NCI-H128 (cell line): ENCODE measurements at regions not wholly inside any gene's neighbourhood (a gene's known extent, or its start where the extent isn't known, plus 50 kb on each side); places are given as distances from the start of the nearest gene placed in this dataset.
"Not testable (repeated sequence)": the region's sequence is repeated elsewhere in the genome, so short reads cannot be mapped to it uniquely, and the experiment has no call there.

Experiments used
- DNase-seq: peaks from one replicate; lab custom pipeline; 2025; ENCODE audit not compliant: unreplicated experiment; lab: John Stamatoyannopoulos, UW

DNA sequence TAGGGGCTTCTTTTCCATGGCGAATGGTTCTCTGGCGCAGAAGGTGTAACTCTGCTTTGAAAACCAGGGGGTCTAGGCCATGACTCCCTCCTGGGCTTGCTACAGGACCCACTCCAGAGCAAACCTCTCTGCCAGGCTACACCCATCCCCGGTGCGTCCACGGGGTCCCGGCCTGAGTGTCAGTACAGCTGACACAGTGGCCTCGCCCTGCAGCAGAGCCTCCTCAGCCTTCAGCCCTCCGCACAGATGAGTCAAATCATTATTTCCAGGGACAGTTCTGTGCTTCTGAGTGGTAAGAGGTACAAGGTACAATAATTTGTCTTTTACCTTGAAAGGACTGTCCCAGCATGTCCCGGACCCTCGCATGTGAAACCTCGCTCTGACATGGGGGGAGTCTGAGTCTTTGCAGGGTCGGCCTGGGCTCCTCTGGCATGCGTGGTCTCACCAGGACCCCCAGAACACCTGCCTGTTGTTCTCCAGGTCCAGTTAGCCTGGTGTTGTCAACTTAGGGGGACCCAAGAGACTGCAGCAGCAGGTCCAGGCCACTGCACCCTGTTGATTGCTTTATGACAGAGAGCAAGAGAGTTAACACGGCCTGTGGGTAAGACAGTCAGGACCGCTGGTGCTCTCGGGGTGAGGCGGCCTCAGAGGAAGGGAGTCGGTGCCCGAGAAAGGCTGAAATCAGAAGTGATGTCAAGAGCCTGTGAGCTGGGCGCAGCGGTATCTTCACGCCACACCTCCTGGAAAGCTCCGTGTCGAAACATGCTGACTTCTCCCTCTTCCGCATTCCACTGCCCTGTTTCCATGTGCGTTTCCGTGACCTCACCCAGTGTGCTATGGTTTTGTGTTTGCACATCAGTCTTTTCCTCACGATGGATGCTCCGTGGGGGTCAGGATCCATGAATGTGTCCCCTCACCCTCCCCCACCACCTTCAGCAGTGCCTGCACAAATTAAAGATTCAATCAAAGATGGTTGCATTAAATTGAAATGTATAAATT is 340.1 kb downstream of the EIPR1 start:
- DNase-seq, result no peak

DNA sequence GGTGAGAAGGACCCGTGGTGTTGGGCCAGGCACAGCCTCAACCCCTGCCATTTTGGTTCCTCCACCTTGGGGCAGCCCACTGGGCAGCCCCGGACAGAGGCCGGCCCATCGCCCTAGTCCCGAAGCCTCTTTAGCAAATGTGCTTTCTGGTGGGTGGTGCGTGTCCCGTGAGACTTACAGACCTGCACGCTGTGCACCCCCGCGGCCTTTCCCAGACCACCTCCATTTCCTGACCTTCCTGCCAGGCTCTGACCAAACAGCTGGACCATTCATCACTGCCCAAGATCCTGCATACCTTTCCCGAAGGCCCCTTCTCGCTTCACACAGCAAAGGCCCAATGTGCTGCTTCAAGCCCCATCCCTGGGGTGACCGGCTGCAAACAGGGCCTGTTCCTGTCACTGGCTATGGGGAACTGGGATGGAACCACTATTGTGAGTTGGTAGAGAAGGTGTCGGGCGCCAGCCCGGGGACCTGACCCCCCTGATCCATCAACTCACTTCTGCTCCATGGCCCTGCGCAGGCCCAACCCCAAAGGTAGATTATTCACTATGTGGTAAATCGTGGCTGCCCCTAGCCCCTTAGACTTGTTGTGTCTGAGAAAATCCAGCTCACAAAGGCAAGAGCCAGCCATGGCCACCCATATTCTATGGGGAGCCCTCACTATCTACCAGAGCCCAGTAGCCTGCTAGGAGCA is 341.0 kb downstream of the EIPR1 start:
- DNase-seq, result no peak

DNA sequence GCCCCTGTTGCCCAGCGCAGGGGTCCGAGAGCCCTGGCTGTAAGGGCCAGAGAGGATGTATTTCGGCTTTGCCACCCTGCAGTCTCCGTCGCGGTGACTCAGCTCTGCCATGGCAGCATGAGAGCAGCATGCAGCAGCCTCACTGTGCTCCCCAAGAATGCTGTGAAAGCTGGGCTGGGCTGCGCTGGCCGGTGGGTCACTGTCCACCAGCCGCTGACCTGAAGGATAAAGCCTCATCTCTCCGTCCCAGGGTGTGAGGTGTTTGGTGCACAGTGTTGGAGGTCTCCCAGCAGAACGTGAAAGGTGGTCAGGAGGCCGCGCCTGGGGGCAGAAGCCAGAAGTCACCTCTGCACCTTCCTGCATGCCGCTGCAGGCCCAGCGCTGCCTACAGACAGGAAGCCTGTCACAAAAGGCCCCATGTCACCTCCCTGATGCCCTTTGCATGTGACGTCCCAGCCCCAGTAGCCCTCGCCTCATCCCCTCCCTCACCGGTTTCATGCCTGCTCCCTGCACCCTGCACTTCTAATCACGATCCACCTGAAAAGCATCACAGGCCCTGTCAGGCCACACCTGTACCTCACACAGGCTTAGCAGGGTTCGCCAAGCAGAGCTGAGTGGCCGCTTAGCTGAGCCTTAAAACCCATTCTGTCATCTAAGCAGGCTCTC is 342.1 kb downstream of the EIPR1 start:
- DNase-seq, result no peak

DNA sequence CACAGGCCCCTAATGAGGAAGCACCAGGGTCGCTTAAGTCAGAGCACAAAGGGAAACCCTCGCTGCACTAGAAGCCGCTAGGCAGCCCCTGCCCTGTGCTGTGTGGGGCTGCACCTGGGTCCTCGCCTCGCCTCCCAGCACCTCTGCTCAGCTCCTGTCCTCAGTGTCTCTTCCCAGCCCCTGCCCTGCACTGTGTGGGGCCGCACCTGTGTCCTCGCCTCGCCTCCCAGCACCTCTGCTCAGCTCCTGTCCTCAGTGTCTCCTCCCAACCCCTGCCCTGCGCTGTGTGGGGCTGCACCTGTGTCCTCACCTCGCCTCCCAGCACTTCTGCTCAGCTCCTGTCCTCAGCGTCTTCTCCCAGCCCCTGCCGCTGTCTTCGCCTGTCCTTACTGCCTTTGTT is 342.8 kb downstream of the EIPR1 start:
- no peak for DNase-seq

DNA sequence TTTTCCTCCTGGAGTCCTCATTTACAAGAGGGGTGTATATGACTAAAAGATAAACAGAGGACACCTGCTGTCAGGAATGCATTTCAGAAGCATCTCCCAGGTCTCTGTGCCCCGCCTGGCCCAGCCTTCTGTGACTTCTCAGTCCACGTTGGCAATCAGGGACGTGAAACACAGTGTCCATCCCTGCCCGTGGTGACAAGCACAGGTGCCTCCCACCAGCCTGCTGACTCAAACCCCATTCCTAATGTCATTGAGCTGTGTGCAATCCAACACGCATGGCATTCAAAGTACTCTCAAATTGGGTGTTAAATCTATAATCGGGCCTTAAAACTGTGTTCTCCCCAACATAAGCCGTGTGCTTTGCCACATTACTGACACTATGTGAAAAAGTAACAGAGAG is 343.2 kb downstream of the EIPR1 start:
- no peak for DNase-seq

DNA sequence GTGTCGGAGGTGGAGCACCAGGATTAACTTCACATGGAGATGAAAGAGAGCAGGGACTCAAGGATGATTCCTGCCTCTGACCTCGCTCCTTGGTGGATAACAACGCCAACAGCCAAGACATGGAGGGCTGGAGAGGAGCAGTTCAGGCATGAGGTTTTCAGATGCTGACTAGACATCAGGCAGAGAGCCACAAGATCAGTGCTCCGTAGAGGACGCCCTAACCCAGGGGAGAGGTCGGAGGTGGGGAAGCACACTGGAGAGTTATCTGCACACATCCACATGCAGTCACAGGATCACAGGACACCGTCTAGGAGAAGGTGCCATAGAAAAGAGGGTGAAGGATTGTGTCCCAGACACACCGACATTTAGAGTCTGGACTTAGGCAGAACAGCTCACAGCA is 344.3 kb downstream of the EIPR1 start:
- no peak for DNase-seq

GRCh38 chr2:3030791-3031190 is 346.8 kb downstream of the EIPR1 start:
- not testable (repeated sequence) for DNase-seq

DNA sequence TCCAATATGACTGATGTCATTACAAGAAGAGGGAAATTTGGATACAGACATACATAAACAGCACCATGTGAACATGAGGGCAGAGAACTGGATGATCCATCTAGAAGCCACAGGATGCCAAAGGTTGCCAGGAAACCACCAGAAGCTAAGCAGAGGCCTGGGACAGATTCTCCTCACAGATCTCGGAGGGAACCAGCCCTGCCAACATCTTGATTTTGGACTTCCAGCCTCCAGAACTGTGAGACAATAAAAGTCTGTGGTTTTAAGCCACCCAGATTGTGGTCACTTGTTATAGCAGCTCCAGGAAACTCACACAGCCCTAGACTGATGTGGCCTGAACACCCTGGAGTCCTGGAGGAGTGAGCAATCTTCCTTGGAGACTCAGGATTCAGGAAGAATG is 351.6 kb downstream of the EIPR1 start:
- DNase-seq, result no peak

DNA sequence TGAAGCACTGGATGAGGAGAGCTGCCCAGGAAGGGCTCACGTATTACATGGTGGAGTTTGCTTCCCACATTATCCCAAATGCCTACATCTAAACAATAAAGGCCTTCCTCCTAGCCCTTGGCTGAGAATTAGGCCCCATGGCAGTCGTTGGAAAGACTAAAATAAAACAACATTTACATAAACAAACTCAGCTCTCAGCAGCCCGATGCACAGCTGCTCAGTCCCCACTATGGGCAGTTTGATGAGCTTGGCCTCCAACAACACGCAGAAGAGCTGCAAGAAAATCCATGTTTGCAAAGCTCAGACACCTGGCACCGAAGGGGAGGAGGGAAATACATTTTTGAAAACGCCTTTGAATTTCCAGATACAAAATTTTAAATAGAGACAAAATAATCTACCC is 352.4 kb downstream of the EIPR1 start:
- DNase-seq, result no peak

DNA sequence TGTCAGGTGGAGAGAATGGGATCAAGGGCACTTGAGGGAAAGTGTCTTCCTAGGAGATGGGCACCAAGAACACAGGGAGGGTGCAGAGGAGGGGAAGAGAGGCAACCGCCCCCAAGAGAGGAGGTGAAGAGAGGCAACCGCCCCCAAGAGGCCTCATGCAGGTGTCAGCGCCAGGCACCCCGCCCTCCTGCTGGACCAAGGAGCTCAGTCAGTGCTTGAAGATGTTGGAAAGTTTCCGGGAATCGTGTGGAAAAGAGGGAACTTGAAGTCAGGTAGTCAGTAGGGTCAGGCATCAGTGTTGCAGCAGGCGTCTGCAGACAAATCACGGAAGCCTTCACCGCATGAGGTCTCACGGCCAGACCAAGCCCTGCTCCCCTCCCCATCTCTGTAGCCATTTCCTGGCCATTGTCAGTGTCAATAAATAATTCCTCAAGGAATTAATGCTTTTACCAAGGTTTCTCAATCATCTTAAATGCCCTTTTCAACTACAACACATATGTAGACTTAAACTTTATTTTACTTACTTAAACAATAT is 353.1 kb downstream of the EIPR1 start:
- DNase-seq, result no peak

- DNase-seq, result no peak
Observed at GRCh38 chr2:3023531-3023930, 354.1 kb downstream of the EIPR1 start.

GRCh38 chr2:3022841-3023372 is 354.7 kb downstream of the EIPR1 start:
- DNase-seq, result no peak

GRCh38 chr2:3021720-3022119 is 355.9 kb downstream of the EIPR1 start:
- no peak for DNase-seq

DNA sequence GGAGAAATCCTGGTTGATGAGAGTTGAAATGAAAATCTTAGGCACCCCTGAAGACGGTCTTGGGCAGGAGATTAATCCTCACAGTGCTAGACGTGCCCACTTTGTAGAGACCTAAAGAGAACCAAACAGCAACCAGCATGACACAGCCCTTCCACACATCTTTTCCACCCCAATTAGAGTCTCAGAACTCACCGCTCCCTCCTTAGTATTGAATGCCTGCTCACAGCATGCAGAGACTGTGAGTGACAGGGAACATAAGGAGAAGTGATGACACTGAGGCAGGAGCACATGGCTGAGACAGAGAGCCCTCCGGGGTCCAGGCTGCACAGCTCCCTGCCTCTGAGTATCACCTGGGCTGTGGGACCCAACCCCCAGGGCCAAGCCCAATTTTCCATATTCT is 367.6 kb downstream of the EIPR1 start:
- DNase-seq, result no peak

DNA sequence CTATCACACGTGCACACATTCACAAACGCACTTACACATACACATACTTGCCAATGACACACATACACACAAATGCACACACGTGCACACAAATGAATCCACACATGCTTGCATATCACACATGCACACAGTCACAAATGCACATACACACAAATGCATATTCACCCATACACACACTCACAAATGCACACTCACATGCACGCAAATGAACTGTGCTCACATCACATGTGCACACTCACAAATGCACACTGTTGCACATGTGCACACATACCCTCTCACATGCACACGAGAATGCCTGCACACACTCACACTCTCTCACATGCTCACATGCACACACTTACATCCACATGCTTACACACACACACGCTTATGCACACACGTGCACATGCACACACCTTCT is 368.1 kb downstream of the EIPR1 start:
- no peak for DNase-seq

GRCh38 chr2:3009005-3009404 is 368.6 kb downstream of the EIPR1 start:
- no peak for DNase-seq

DNA sequence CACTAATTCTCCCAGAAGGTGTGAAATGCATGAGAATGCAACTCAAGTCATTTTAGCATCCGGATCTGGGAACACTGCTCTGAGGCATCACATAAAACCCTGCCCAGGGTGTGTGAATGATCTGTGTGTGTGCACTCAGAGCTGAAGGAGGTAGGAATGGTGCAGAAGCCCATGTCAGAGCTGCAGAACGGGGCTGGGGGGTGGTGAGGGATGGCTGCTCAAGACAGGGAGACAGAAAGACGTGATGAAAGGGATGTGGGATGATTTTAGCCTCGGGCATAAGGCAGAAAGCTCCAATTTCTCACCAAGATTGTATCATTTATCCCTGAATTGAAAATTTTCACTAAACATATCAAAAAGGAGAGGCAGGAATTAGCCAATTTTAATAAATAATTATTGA is 369.1 kb downstream of the EIPR1 start:
- DNase-seq, result no peak

GRCh38 chr2:3007135-3007534 is 370.5 kb downstream of the EIPR1 start:
- DNase-seq, result no peak

DNA sequence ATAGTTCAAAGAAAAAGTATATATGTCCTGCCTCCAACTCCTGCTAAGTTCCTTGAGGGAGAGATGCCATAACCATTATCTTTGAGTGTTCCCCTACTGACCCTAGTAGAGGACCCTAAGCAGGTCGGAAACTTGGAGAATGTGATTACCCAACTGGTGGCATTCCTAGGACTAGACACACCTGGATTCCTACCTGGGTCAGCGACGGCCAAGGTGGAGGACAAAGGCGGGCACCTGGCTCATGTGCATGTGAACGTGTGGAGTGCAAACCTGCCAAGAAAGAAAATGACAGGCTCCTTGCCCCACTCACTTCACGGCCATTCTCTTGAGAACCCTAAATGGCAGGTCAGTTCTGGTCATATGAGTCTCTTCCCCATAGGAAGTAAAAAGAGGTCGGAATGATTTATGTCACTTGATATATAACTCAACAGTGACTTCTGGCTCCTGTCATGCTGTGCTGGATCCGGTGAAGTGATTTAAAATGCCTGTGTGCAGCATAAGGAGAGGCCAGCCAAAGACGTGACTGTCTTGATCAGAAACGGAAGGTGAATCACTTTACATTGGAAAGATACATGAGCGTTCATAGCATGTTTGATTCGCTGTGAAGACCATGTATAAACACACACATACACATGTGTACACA is 371.6 kb downstream of the EIPR1 start:
- no peak for DNase-seq

GRCh38 chr2:3001615-3002560 is 375.7 kb downstream of the EIPR1 start:
- DNase-seq, result no peak
